SK-N-SH (cell line): ENCODE measurements at regions not wholly inside any gene's neighbourhood (a gene's known extent, or its start where the extent isn't known, plus 50 kb on each side); places are given as distances from the start of the nearest gene placed in this dataset.

Experiments
- CTCF ChIA-PET: fragments of 300-600, 350-600 bp; formaldehyde crosslinking; extraction: SDS; loops from one replicate; lab custom pipeline; 2021; lab: Yijun Ruan, JAX
- POLR2A ChIA-PET: fragments of 350-600 bp; sonication (Branson Sonifier 250); formaldehyde crosslinking; extraction: SDS; loops from one replicate; lab custom pipeline; 2020; ENCODE audit warnings: antibody characterized with exemption, inconsistent platforms; lab: Yijun Ruan, JAX
- DNase-seq: peaks from one replicate; pipeline ENCODE4 v3.0.0; 2012
- H2AFZ ChIP-seq: fragments of 200-600 bp; sonication (generic); 2 replicates; pipeline ENCODE4 v1.8.1; 2016; ENCODE audit warnings: antibody characterized with exemption, mild to moderate bottlenecking, low read depth
- H3F3A ChIP-seq: fragments of 200-600 bp; sonication (generic); replicated peaks from 2 replicates; pipeline ENCODE3; 2016; ENCODE audit warnings: antibody characterized with exemption, mild to moderate bottlenecking; ENCODE audit not compliant: insufficient read depth
- H3K27ac ChIP-seq, 2 experiments: fragments of 200-500 bp in 1 of 2; fragments of 200-600 bp in 1 of 2; sonication (Bioruptor generic) in 1 of 2; sonication (generic), shearing (Covaris generic) in 1 of 2; 2 replicates each; pipeline versions ENCODE4 v1.5.1 to v1.6.1; 2014 to 2016; ENCODE audit warnings: low read depth in 2 of 2, inconsistent platforms in 1 of 2, low read length in 1 of 2, mild to moderate bottlenecking in 1 of 2, mixed read lengths in 1 of 2
- H3K27me3 ChIP-seq: fragments of 200-600 bp; sonication (generic), shearing (Covaris generic); 2 replicates; pipeline ENCODE4 v1.6.1; 2016; ENCODE audit warnings: mixed run types; ENCODE audit not compliant: insufficient read depth
- H3K36me3 ChIP-seq, 2 experiments: fragments of 200-500 bp in 1 of 2; fragments of 200-600 bp in 1 of 2; sonication (Bioruptor generic) in 1 of 2; sonication (generic) in 1 of 2; replicated peaks in 1 of 2; 2 replicates each; pipeline versions ENCODE3 to v1.5.1; 2014 to 2016; ENCODE audit warnings: low read length in 1 of 2, mild to moderate bottlenecking in 1 of 2; ENCODE audit not compliant: insufficient read depth in 2 of 2, control insufficient read depth in 1 of 2
- H3K4me1 ChIP-seq, 2 experiments: fragments of 200-500 bp in 1 of 2; fragments of 200-600 bp in 1 of 2; sonication (Bioruptor generic) in 1 of 2; sonication (generic), shearing (Covaris generic) in 1 of 2; 2 replicates each; pipeline versions ENCODE4 v1.5.1 to v1.6.1; 2014 to 2016; ENCODE audit warnings: low read depth in 1 of 2, low read length in 1 of 2, mixed run types in 1 of 2; ENCODE audit not compliant: insufficient read depth in 2 of 2, control insufficient read depth in 1 of 2
- H3K4me2 ChIP-seq: fragments of 200-600 bp; sonication (generic), shearing (Covaris generic); 2 replicates; pipeline ENCODE4 v1.6.1; 2017; ENCODE audit warnings: mixed run types
- H3K4me3 ChIP-seq, 2 experiments: fragments of 200-500 bp in 1 of 2; fragments of 200-600 bp in 1 of 2; sonication (Bioruptor generic) in 1 of 2; sonication (generic), shearing (Covaris generic) in 1 of 2; 2 replicates each; pipeline versions ENCODE4 v1.5.1 to v1.8.1; 2014 to 2016; ENCODE audit warnings: low read depth in 2 of 2, inconsistent platforms in 1 of 2, low read length in 1 of 2, mild to moderate bottlenecking in 1 of 2, mixed read lengths in 1 of 2, moderate library complexity in 1 of 2
- H3K79me2 ChIP-seq: fragments of 200-600 bp; sonication (generic); 2 replicates; pipeline ENCODE4 v1.8.1; 2017; ENCODE audit warnings: mild to moderate bottlenecking; ENCODE audit not compliant: insufficient read depth
- H3K9ac ChIP-seq: fragments of 200-600 bp; sonication (generic); 2 replicates; pipeline ENCODE4 v1.6.1; 2017; ENCODE audit warnings: mixed run types
- H3K9me2 ChIP-seq: fragments of 200-600 bp; sonication (generic); 2 replicates; pipeline ENCODE4 v1.6.1; 2017; ENCODE audit warnings: mixed run types
- H3K9me3 ChIP-seq: fragments of 200-600 bp; sonication (generic); 2 replicates; pipeline ENCODE4 v1.6.1; 2017; ENCODE audit warnings: mixed run types, mild to moderate bottlenecking, moderate library complexity
- H4K20me1 ChIP-seq: fragments of 200-600 bp; sonication (generic); 2 replicates; pipeline ENCODE4 v1.6.1; 2017; ENCODE audit warnings: mild to moderate bottlenecking, mixed run types; ENCODE audit not compliant: insufficient read depth
- ELF1 ChIP-seq: IDR thresholded peaks from 2 replicates; pipeline ENCODE4 v1.4.0; 2012
- EZH2phosphoT487 ChIP-seq: fragments of 200-600 bp; sonication (generic); IDR thresholded peaks from 2 replicates; pipeline ENCODE4 v1.6.1; 2017; ENCODE audit warnings: low read depth, mixed run types, mild to moderate bottlenecking, antibody characterized with exemption, moderate library complexity, borderline replicate concordance
- FOXM1 ChIP-seq: IDR thresholded peaks from 2 replicates; pipeline ENCODE4 v1.4.0; 2012; ENCODE audit warnings: low read depth, mild to moderate bottlenecking
- IRF3 ChIP-seq: fragments of 150-350 bp; IDR thresholded peaks from 2 replicates; pipeline ENCODE4 v1.6.1; 2016; ENCODE audit warnings: mild to moderate bottlenecking, low read depth, low read length
- JUND ChIP-seq: IDR thresholded peaks from 2 replicates; pipeline ENCODE4 v1.4.0; 2012
- MEF2A ChIP-seq: IDR thresholded peaks from 2 replicates; pipeline ENCODE4 v1.4.0; 2012; ENCODE audit warnings: low read depth, borderline replicate concordance
- MXI1 ChIP-seq: IDR thresholded peaks from 2 replicates; pipeline ENCODE4 v1.6.1; 2012; ENCODE audit warnings: mild to moderate bottlenecking, low read depth, low read length, improper control_type of control experiment
- REST ChIP-seq: IDR thresholded peaks from 2 replicates; pipeline ENCODE4 v1.6.1; 2012; ENCODE audit warnings: mild to moderate bottlenecking, low read depth, low read length, moderate library complexity
- RFX5 ChIP-seq: IDR thresholded peaks from 2 replicates; pipeline ENCODE4 v1.6.1; 2012; ENCODE audit warnings: mild to moderate bottlenecking, improper control_type of control experiment, low read length
- SIN3A ChIP-seq: IDR thresholded peaks from 2 replicates; pipeline ENCODE4 v1.6.1; 2012; ENCODE audit warnings: low read depth, mild to moderate bottlenecking, low read length, moderate library complexity, borderline replicate concordance
- SMC3 ChIP-seq: IDR thresholded peaks from 2 replicates; pipeline ENCODE4 v1.6.1; 2012; ENCODE audit warnings: low read depth, low read length, improper control_type of control experiment
- TCF12 ChIP-seq: IDR thresholded peaks from 2 replicates; pipeline ENCODE4 v1.4.0; 2012
- TEAD4 ChIP-seq: IDR thresholded peaks from 2 replicates; pipeline ENCODE4 v1.4.0; 2012; ENCODE audit warnings: mild to moderate bottlenecking, borderline replicate concordance; ENCODE audit not compliant: insufficient read depth
- USF1 ChIP-seq: IDR thresholded peaks from 2 replicates; pipeline ENCODE4 v1.4.0; 2012; ENCODE audit warnings: low read depth, borderline replicate concordance
- USF2 ChIP-seq: fragments of 150-350 bp; IDR thresholded peaks from 2 replicates; pipeline ENCODE4 v1.6.1; 2017; ENCODE audit warnings: antibody characterized with exemption, low read length, low read depth, borderline replicate concordance

DNA sequence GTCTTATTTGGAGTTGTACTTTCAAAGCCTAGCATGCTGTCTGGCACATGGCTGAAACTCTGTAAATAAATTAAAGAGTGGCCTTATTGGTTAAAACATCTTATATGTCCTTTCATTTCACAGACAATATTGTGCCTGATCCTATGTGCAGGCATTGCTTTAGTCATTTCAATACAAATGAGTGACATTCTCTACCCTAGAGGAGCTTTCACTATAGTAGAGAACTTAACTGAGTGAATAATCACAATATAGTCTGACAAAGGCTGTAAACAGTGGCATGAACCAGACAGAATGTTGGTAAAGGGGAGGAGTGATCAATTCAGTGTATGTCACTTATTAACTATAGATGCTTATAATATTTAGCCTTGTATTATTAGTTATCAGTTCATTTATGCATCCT, 481.8 kb downstream of the TFAP2B start:
- H3K4me2 ChIP-seq = no peak overlapping the region
- no peak overlapping the region for H3K4me3 ChIP-seq
- CTCF ChIA-PET = no interaction called here
- no peaks in the 10 kb centered on the region for H4K20me1 ChIP-seq
- POLR2A ChIA-PET = interaction anchor here (0.6 kb wide), 1 partner anchor 458 kb away, joined by 3 read pairs; no protein-coding TSS in a partner anchor
- peaks cover 0 to 2% of the 10 kb centered on the region in 2 experiments; a peak in 1 of 4 replicates for H3K4me1 ChIP-seq
- H3K9me2 ChIP-seq = no peaks in the 10 kb centered on the region
- H3K27me3 ChIP-seq = no peaks in the 10 kb centered on the region
- no peaks in the 10 kb centered on the region for H3F3A ChIP-seq
- H2AFZ ChIP-seq = no peak overlapping the region
- no peaks in the 10 kb centered on the region for H3K9me3 ChIP-seq
- DNase-seq = no peak
- H3K9ac ChIP-seq = no peak overlapping the region
- no peak for TF ChIP-seq MEF2A
- TF ChIP-seq MXI1 = no peak
- no peak for TF ChIP-seq IRF3
- TF ChIP-seq ELF1 = no peak
- no peak for TF ChIP-seq SMC3
- TF ChIP-seq TCF12 = no peak
- TF ChIP-seq EZH2phosphoT487 = no peak
- TF ChIP-seq REST = no peak
- TF ChIP-seq RFX5 = no peak
- no peak for TF ChIP-seq USF1
- TF ChIP-seq USF2 = no peak
- no peak for TF ChIP-seq FOXM1
- TF ChIP-seq JUND = no peak
- TF ChIP-seq SIN3A = no peak
- TF ChIP-seq TEAD4 = no peak
- TF ChIP-seq, all 33 proteins: peak for 0
- Histone ChIP-seq H3K27ac (no peak overlapping the region), H3K36me3 (no peaks in the 10 kb centered on the region), H3K79me2 (no peaks in the 10 kb centered on the region)
